Liver (tissue), 8 donors: ENCODE measurements at regions not wholly inside any gene's neighbourhood (a gene's known extent, or its start where the extent isn't known, plus 50 kb on each side); places are given as distances from the start of the nearest gene placed in this dataset.

Source experiments
- DNase-seq: peaks from one replicate; pipeline ENCODE4 v3.0.0-alpha.2; 2017; ENCODE audit warnings: low spot score
- H3K27ac ChIP-seq, 2 donors: one replicate each; pipeline ENCODE4 v1.7.0; 2013; ENCODE audit warnings: inconsistent platforms in 2 of 2, low read length in 2 of 2, control low read depth in 1 of 2, low read depth in 1 of 2, mild to moderate bottlenecking in 1 of 2
- H3K27me3 ChIP-seq, 4 donors: one replicate each; pipeline versions ENCODE4 v1.6.1 to v1.7.0; 2013; ENCODE audit warnings: low read length in 3 of 4, inconsistent platforms in 1 of 4, mild to moderate bottlenecking in 1 of 4, moderate library complexity in 1 of 4; ENCODE audit not compliant: control insufficient read depth in 4 of 4, insufficient read depth in 4 of 4
- H3K36me3 ChIP-seq, 4 donors: one replicate each; pipeline versions ENCODE4 v1.6.1 to v1.7.0; 2013; ENCODE audit warnings: low read length in 3 of 4, mild to moderate bottlenecking in 3 of 4, low read depth in 1 of 4, moderate library complexity in 1 of 4; ENCODE audit not compliant: control insufficient read depth in 4 of 4, insufficient read depth in 3 of 4
- H3K4me1 ChIP-seq, 4 donors: one replicate each; pipeline versions ENCODE4 v1.6.1 to v1.7.0; 2013; ENCODE audit warnings: low read length in 3 of 4, mild to moderate bottlenecking in 3 of 4, moderate library complexity in 1 of 4; ENCODE audit not compliant: control insufficient read depth in 4 of 4, insufficient read depth in 4 of 4
- H3K4me3 ChIP-seq, 3 donors: one replicate each; pipeline versions ENCODE4 v1.6.1 to v1.7.0; 2013; ENCODE audit warnings: low read length in 3 of 3, control low read depth in 1 of 3, low read depth in 1 of 3, mild to moderate bottlenecking in 1 of 3
- H3K9ac ChIP-seq, 2 donors: one replicate each; pipeline ENCODE4 v1.7.0; 2013; ENCODE audit warnings: low read length in 2 of 2, mild to moderate bottlenecking in 2 of 2, moderate library complexity in 2 of 2, control low read depth in 1 of 2, low read depth in 1 of 2
- H3K9me3 ChIP-seq, 4 donors: one replicate each; pipeline versions ENCODE4 v1.6.1 to v1.7.0; 2013; ENCODE audit warnings: low read length in 3 of 4; ENCODE audit not compliant: control insufficient read depth in 4 of 4
- EGR1 ChIP-seq, 2 donors: IDR thresholded peaks; 2 replicates each; pipeline ENCODE4 v1.6.1; 2016 to 2018; ENCODE audit warnings: antibody characterized with exemption in 2 of 2, low read depth in 2 of 2
- FOXA1 ChIP-seq: IDR thresholded peaks from 2 replicates; pipeline ENCODE4 v1.6.1; 2016; ENCODE audit warnings: antibody characterized with exemption
- FOXA2 ChIP-seq: IDR thresholded peaks from 2 replicates; pipeline ENCODE4 v1.6.1; 2016; ENCODE audit warnings: antibody characterized with exemption
- GABPA ChIP-seq, 2 donors: IDR thresholded peaks in 1 of 2; conservative IDR thresholded peaks in 1 of 2; 2 replicates each; pipeline ENCODE4 v1.6.1; 2016; ENCODE audit warnings: antibody characterized with exemption in 2 of 2, mild to moderate bottlenecking in 1 of 2, moderate library complexity in 1 of 2
- HNF4A ChIP-seq, 2 donors: conservative IDR thresholded peaks; 2 replicates each; pipeline ENCODE4 v1.6.1; 2016; ENCODE audit warnings: antibody characterized with exemption in 2 of 2, mild to moderate bottlenecking in 2 of 2
- HNF4G ChIP-seq: IDR thresholded peaks from 2 replicates; pipeline ENCODE4 v1.6.1; 2016; ENCODE audit warnings: antibody characterized with exemption
- JUND ChIP-seq, 2 donors: IDR thresholded peaks; 2 replicates each; pipeline ENCODE4 v1.6.1; 2016; ENCODE audit warnings: antibody characterized with exemption in 2 of 2
- MAX ChIP-seq: IDR thresholded peaks from 2 replicates; pipeline ENCODE4 v1.6.1; 2016; ENCODE audit warnings: antibody characterized with exemption
- NR2F2 ChIP-seq: IDR thresholded peaks from 2 replicates; pipeline ENCODE4 v1.6.1; 2016; ENCODE audit warnings: antibody characterized with exemption
- RAD21 ChIP-seq, 2 donors: IDR thresholded peaks; 2 replicates each; pipeline ENCODE4 v1.6.1; 2016; ENCODE audit warnings: antibody characterized with exemption in 2 of 2, mild to moderate bottlenecking in 2 of 2
- RXRA ChIP-seq, 2 donors: IDR thresholded peaks; 2 replicates each; pipeline ENCODE4 v1.6.1; 2017 to 2018; ENCODE audit warnings: antibody characterized with exemption in 2 of 2, mild to moderate bottlenecking in 1 of 2
- SP1 ChIP-seq: IDR thresholded peaks from 2 replicates; pipeline ENCODE4 v1.6.1; 2018; ENCODE audit warnings: antibody characterized with exemption, mild to moderate bottlenecking
- TAF1 ChIP-seq: conservative IDR thresholded peaks from 2 replicates; pipeline ENCODE4 v1.6.1; 2016; ENCODE audit warnings: antibody characterized with exemption, mild to moderate bottlenecking
- YY1 ChIP-seq: IDR thresholded peaks from 2 replicates; pipeline ENCODE4 v1.6.1; 2016; ENCODE audit warnings: antibody characterized with exemption, mild to moderate bottlenecking
- ZBTB33 ChIP-seq: IDR thresholded peaks from 2 replicates; pipeline ENCODE4 v1.6.1; 2016; ENCODE audit warnings: antibody characterized with exemption
- whole genome bisulfite sequencing: extraction: QIAGEN DNeasy Blood & Tissue Kit; methylation state at CpG from one replicate; pipeline ENCODE4 v1.1.7; 2013; 5-methylcytosine and 5-hydroxymethylcytosine counted together
- TF ChIP-seq, protein P1 (sequence below): fragments of 150-350 bp; IDR thresholded peaks from 2 replicates; pipeline ENCODE4 v1.5.1; 2017; ENCODE audit warnings: improper control_type of control experiment, low read depth, low read length; ENCODE audit not compliant: missing input control
- TF ChIP-seq, protein P2 (sequence below): IDR thresholded peaks from 2 replicates; pipeline ENCODE4 v1.6.1; 2016; ENCODE audit warnings: antibody characterized with exemption, mild to moderate bottlenecking
- TF ChIP-seq, protein P3 (sequence below): IDR thresholded peaks from 2 replicates; pipeline ENCODE4 v1.6.1; 2016; ENCODE audit warnings: antibody characterized with exemption
- donor health status: healthy.
- donor health status: healthy.
- donor health status: healthy.
- donor health status: healthy.
- donor health status: healthy.

DNA sequence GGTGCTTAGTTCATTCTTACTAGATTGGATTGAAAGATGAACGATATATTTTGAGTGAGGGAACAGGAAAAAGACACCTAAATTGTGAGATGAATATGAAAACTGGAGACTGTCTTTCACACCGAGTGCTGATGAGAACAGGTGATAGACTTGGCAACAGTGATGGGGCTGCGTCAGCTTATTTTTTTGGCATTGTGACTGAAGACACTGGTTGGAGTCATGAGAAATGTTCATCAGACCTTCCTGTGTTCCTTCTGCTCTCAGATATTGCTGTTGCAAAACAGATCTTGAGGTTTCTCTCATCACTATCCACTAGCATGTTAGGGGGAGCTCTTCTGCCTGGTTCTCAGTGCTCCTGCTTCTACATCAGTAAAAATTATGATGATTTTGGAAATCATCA, 124.2 kb upstream of the KCNIP4 start:
- H3K9ac ChIP-seq, result no peak overlapping the region

GRCh38 chr4:22072240-22072639, 123.7 kb upstream of the KCNIP4 start:
- H3K4me1 ChIP-seq, result no peaks in the 10 kb centered on the region
- TF ChIP-seq TAF1 (no peak), MAX (no peak), RXRA (IDR thresholded peaks at IDR 0.05) (no peak), RAD21 (IDR thresholded peaks at IDR 0.05) (no peak), YY1 (no peak), EGR1 (IDR thresholded peaks at IDR 0.05; ENCODE audit: low read depth in 2 of 2) (no peak)
- DNase-seq, result no peak
- H3K4me3 ChIP-seq, result no peak overlapping the region
- H3K9me3 ChIP-seq, result no peaks in the 10 kb centered on the region
- no peak overlapping the region for H3K9ac ChIP-seq
- no peak overlapping the region for H3K27ac ChIP-seq
- WGBS, result 40% methylated on average over 1 of the region's 1 CpG
- no peaks in the 10 kb centered on the region for H3K36me3 ChIP-seq
- peaks cover 0 to 3% (median 0%) of the 10 kb centered on the region in 4 donors for H3K27me3 ChIP-seq

More for the DNA sequence above, 124.2 kb upstream of the KCNIP4 start:
- peaks cover 0 to 3% (median 0%) of the 10 kb centered on the region in 4 donors for H3K27me3 ChIP-seq
- H3K27ac ChIP-seq, result no peak overlapping the region
- no peaks in the 10 kb centered on the region for H3K9me3 ChIP-seq
- no peak for DNase-seq
- TF ChIP-seq, protein P1, sequence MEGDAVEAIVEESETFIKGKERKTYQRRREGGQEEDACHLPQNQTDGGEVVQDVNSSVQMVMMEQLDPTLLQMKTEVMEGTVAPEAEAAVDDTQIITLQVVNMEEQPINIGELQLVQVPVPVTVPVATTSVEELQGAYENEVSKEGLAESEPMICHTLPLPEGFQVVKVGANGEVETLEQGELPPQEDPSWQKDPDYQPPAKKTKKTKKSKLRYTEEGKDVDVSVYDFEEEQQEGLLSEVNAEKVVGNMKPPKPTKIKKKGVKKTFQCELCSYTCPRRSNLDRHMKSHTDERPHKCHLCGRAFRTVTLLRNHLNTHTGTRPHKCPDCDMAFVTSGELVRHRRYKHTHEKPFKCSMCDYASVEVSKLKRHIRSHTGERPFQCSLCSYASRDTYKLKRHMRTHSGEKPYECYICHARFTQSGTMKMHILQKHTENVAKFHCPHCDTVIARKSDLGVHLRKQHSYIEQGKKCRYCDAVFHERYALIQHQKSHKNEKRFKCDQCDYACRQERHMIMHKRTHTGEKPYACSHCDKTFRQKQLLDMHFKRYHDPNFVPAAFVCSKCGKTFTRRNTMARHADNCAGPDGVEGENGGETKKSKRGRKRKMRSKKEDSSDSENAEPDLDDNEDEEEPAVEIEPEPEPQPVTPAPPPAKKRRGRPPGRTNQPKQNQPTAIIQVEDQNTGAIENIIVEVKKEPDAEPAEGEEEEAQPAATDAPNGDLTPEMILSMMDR, result no peak
- TF ChIP-seq HNF4G (no peak), SP1 (no peak), JUND (IDR thresholded peaks at IDR 0.05) (no peak), HNF4A (conservative IDR thresholded peaks at IDR 0.05) (no peak), FOXA1 (no peak), FOXA2 (no peak), RXRA (IDR thresholded peaks at IDR 0.05) (no peak), TAF1 (no peak), GABPA (IDR thresholded peaks at IDR 0.05 in 1 of 2, conservative IDR thresholded peaks at IDR 0.05 in 1 of 2) (no peak)
- no peaks in the 10 kb centered on the region for H3K36me3 ChIP-seq
- 67% methylated on average over 3 of the region's 3 CpGs for WGBS
- no peaks in the 10 kb centered on the region for H3K4me1 ChIP-seq
- no peak overlapping the region for H3K4me3 ChIP-seq

DNA sequence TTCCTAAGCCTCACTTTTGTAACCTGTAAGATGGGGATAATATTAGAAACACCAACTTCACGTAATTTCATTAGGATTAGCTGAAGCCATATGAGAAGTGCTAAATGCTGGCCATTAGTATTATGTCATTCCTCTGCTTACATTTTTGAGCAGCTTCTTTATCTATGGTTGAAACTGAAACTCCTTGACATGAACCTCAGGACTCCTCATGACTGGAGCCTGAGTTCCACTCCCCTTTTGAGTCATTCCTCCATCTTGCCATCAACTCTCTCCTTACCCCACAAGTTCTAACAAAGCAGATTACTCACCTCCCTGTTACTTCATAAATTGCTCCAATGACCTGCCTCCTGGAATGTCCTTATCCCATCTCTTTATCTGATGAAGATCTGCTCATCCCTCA, 123.2 kb upstream of the KCNIP4 start:
- no peaks in the 10 kb centered on the region for H3K9me3 ChIP-seq
- no peak overlapping the region for H3K9ac ChIP-seq
- H3K27ac ChIP-seq, result no peak overlapping the region
- H3K36me3 ChIP-seq, result no peaks in the 10 kb centered on the region
- TF ChIP-seq ZBTB33 (no peak), FOXA2 (no peak), YY1 (no peak), RAD21 (IDR thresholded peaks at IDR 0.05) (no peak), HNF4G (no peak), HNF4A (conservative IDR thresholded peaks at IDR 0.05) (no peak), TAF1 (no peak), SP1 (no peak), FOXA1 (no peak), NR2F2 (no peak), GABPA (IDR thresholded peaks at IDR 0.05 in 1 of 2, conservative IDR thresholded peaks at IDR 0.05 in 1 of 2) (no peak), JUND (IDR thresholded peaks at IDR 0.05) (no peak)
- TF ChIP-seq, protein P1, result no peak
- TF ChIP-seq, protein P2, sequence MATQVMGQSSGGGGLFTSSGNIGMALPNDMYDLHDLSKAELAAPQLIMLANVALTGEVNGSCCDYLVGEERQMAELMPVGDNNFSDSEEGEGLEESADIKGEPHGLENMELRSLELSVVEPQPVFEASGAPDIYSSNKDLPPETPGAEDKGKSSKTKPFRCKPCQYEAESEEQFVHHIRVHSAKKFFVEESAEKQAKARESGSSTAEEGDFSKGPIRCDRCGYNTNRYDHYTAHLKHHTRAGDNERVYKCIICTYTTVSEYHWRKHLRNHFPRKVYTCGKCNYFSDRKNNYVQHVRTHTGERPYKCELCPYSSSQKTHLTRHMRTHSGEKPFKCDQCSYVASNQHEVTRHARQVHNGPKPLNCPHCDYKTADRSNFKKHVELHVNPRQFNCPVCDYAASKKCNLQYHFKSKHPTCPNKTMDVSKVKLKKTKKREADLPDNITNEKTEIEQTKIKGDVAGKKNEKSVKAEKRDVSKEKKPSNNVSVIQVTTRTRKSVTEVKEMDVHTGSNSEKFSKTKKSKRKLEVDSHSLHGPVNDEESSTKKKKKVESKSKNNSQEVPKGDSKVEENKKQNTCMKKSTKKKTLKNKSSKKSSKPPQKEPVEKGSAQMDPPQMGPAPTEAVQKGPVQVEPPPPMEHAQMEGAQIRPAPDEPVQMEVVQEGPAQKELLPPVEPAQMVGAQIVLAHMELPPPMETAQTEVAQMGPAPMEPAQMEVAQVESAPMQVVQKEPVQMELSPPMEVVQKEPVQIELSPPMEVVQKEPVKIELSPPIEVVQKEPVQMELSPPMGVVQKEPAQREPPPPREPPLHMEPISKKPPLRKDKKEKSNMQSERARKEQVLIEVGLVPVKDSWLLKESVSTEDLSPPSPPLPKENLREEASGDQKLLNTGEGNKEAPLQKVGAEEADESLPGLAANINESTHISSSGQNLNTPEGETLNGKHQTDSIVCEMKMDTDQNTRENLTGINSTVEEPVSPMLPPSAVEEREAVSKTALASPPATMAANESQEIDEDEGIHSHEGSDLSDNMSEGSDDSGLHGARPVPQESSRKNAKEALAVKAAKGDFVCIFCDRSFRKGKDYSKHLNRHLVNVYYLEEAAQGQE, result no peak
- TF ChIP-seq, protein P3, sequence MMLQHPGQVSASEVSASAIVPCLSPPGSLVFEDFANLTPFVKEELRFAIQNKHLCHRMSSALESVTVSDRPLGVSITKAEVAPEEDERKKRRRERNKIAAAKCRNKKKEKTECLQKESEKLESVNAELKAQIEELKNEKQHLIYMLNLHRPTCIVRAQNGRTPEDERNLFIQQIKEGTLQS, result no peak
- no peak overlapping the region for H3K4me3 ChIP-seq
- H3K4me1 ChIP-seq, result no peaks in the 10 kb centered on the region
- no peak for DNase-seq
- 57% methylated on average over 1 of the region's 1 CpG for WGBS
- H3K27me3 ChIP-seq, result peaks cover 0 to 3% (median 0%) of the 10 kb centered on the region in 4 donors
